ENCODE measurements at regions not wholly inside any gene's neighbourhood (a gene's known extent, or its start where the extent isn't known, plus 50 kb on each side); places are given as distances from the start of the nearest gene placed in this dataset.

- TF ChIP-seq POLR2A (IDR thresholded peaks at IDR 0.05) = no peak
- TF ChIP-seq CTCF (IDR thresholded peaks at IDR 0.05) = no peak
Measured at GRCh38 chr15:31487811-31488436, 161.3 kb downstream of the KLF13 start.

Data from testis (tissue), 2 donors.